SK-N-SH (cell line): ENCODE measurements at regions not wholly inside any gene's neighbourhood (a gene's known extent, or its start where the extent isn't known, plus 50 kb on each side); places are given as distances from the start of the nearest gene placed in this dataset.

ENCODE experiments used
- CTCF ChIP-seq: fragments of 200-600 bp; sonication (generic); IDR thresholded peaks from 2 replicates; pipeline ENCODE4 v1.6.1; 2017; ENCODE audit warnings: antibody characterized with exemption, mild to moderate bottlenecking, moderate library complexity
- JUND ChIP-seq: IDR thresholded peaks from 2 replicates; pipeline ENCODE4 v1.4.0; 2012
- NFIC ChIP-seq: IDR thresholded peaks from 2 replicates; pipeline ENCODE4 v1.4.0; 2012; ENCODE audit warnings: borderline replicate concordance
- RAD21 ChIP-seq: IDR thresholded peaks from 2 replicates; pipeline ENCODE4 v1.6.1; 2012; ENCODE audit warnings: mild to moderate bottlenecking, low read length
- REST ChIP-seq: IDR thresholded peaks from 2 replicates; pipeline ENCODE4 v1.6.1; 2012; ENCODE audit warnings: mild to moderate bottlenecking, low read depth, low read length, moderate library complexity
- YY1 ChIP-seq: IDR thresholded peaks from 2 replicates; pipeline ENCODE4 v1.4.0; 2012; ENCODE audit warnings: low read depth, mild to moderate bottlenecking

DNA sequence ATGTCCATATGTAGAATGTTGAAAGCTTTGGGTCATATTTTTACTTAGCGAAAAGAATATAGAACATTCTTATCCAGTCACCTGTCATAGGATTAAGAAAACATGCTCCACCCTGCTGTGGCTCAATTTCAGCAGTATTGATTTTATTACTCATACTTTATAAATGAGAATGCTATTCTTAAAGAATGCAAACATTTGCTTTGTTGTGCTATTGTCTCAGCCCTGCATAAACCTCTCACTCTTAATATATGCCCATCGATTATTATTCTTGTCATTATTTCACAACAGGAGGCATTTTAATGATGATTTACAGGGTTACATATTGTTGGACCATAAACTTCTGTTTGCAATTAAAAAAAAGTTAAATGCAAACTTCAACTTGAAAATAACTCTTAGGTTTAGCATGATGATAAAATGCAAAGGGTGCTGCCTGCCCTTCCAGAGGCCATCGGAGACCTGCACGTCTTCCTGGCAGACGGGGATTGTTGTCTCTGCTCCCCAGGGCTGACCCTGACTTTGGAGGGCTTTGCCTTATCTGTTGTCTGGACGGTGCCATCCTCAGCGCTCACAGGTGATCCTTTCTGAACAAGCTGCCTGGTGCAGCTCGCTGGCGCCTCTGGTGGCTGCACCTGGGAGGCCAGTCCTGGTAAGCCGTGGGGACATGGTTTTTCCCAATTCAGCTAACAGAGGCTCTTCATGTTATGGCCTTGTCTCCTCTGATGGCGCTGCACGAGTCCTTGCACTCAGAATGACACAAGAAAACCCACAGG lies 50.0 kb upstream of the SHH start:
- TF ChIP-seq RAD21 (no peak), JUND (no peak), CTCF (peak; percentile 53), NFIC (no peak), REST (no peak), YY1 (no peak)
